Fibroblast of lung (primary cell): ENCODE measurements at regions not wholly inside any gene's neighbourhood (a gene's known extent, or its start where the extent isn't known, plus 50 kb on each side); places are given as distances from the start of the nearest gene placed in this dataset.

Experiments
- DNase-seq, 2 donors: peaks; one replicate each; pipeline versions ENCODE4 v3.0.0 to v3.0.0-alpha.2; 2010; ENCODE audit warnings: low read depth in 2 of 2
- H2AFZ ChIP-seq: 2 replicates; pipeline ENCODE4 v1.5.1; 2012; ENCODE audit warnings: low read length, control low read depth, inconsistent platforms
- H3K27ac ChIP-seq: 2 replicates; pipeline ENCODE4 v1.5.1; 2011; ENCODE audit warnings: low read length, control low read depth; ENCODE audit not compliant: insufficient read depth
- H3K27me3 ChIP-seq: 2 replicates; pipeline ENCODE4 v1.5.1; 2011; ENCODE audit warnings: mild to moderate bottlenecking, low read length; ENCODE audit not compliant: control insufficient read depth, insufficient read depth
- H3K36me3 ChIP-seq: 2 replicates; pipeline ENCODE4 v1.5.1; 2011; ENCODE audit warnings: low read length; ENCODE audit not compliant: control insufficient read depth, insufficient read depth
- H3K4me1 ChIP-seq: 2 replicates; pipeline ENCODE4 v1.5.1; 2011; ENCODE audit warnings: low read length; ENCODE audit not compliant: control insufficient read depth, insufficient read depth; ENCODE audit errors: extremely low read depth
- H3K4me2 ChIP-seq: 2 replicates; pipeline ENCODE4 v1.5.1; 2011; ENCODE audit warnings: low read length, control low read depth; ENCODE audit not compliant: insufficient read depth; ENCODE audit errors: extremely low read depth
- H3K4me3 ChIP-seq, 4 experiments: fragments of 200-600 bp in 1 of 4; sonication (generic) in 1 of 4; replicated peaks in 1 of 4; 2 replicates each; pipeline ENCODE4 v1.5.1; 2011 to 2016; ENCODE audit warnings: low read length in 4 of 4, low read depth in 3 of 4, mild to moderate bottlenecking in 3 of 4, control low read depth in 2 of 4, inconsistent platforms in 1 of 4, mixed read lengths in 1 of 4; ENCODE audit not compliant: insufficient read depth in 1 of 4; ENCODE audit errors: control extremely low read depth in 1 of 4
- H3K79me2 ChIP-seq: 2 replicates; pipeline ENCODE4 v1.5.1; 2012; ENCODE audit warnings: mild to moderate bottlenecking, low read length, inconsistent platforms; ENCODE audit not compliant: control insufficient read depth, insufficient read depth
- H3K9ac ChIP-seq: 2 replicates; pipeline ENCODE4 v1.5.1; 2011; ENCODE audit warnings: mild to moderate bottlenecking, low read length, control low read depth; ENCODE audit not compliant: insufficient read depth
- H3K9me3 ChIP-seq: 2 replicates; pipeline ENCODE4 v1.5.1; 2012; ENCODE audit warnings: low read depth, low read length; ENCODE audit not compliant: control insufficient read depth, insufficient read depth
- H4K20me1 ChIP-seq: 2 replicates; pipeline ENCODE4 v1.5.1; 2011; ENCODE audit warnings: low read length; ENCODE audit not compliant: control insufficient read depth, insufficient read depth; ENCODE audit errors: extremely low read depth
- EZH2 ChIP-seq: IDR thresholded peaks from 2 replicates; pipeline ENCODE4 v1.5.1; 2012; ENCODE audit warnings: low read length, control low read depth, mild to moderate bottlenecking; ENCODE audit errors: missing control alignments
- TF ChIP-seq, protein P1 (sequence below), 2 donors: IDR thresholded peaks in 1 of 2; conservative IDR thresholded peaks in 1 of 2; 1 replicate in 1 of 2; 2 replicates in 1 of 2; pipeline ENCODE4 v1.5.1; 2011 to 2012; ENCODE audit warnings: low read length in 2 of 2, control low read depth in 1 of 2, inconsistent platforms in 1 of 2, low read depth in 1 of 2, mild to moderate bottlenecking in 1 of 2

DNA sequence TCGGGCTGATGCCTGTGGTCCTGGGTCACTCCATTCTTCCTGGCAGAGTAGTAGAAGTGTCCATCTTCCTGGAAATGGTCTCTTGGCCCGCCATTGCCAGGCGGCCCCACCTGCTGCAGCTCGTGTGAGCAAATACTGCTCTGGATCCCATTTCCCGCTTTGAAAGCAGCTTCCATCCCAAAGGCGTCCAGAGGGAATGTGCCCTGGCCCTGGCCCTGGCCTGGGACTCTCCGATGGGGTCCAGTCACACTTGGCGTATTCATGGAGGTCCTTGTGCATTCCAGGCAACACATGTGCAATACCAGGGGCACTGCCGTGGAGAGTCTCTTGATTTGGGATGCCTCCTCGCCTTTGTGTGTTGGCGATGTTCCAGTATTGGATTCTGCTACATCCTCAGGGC is 111.1 kb downstream of the SNRPN start:
- Histone ChIP-seq H3K27me3 (no peaks in the 10 kb centered on the region), H3K9ac (no peak overlapping the region), H3K79me2 (no peaks in the 10 kb centered on the region), H2AFZ (no peak overlapping the region), H3K9me3 (peaks cover 56% of the 10 kb centered on the region), H3K27ac (no peak overlapping the region), H3K4me1 (no peaks in the 10 kb centered on the region), H3K4me3 (no peak overlapping the region), H4K20me1 (no peaks in the 10 kb centered on the region), H3K4me2 (no peak overlapping the region), H3K36me3 (peaks cover 6% of the 10 kb centered on the region)
- DNase-seq, result no peak
- no peak for TF ChIP-seq EZH2
- TF ChIP-seq, protein P1, sequence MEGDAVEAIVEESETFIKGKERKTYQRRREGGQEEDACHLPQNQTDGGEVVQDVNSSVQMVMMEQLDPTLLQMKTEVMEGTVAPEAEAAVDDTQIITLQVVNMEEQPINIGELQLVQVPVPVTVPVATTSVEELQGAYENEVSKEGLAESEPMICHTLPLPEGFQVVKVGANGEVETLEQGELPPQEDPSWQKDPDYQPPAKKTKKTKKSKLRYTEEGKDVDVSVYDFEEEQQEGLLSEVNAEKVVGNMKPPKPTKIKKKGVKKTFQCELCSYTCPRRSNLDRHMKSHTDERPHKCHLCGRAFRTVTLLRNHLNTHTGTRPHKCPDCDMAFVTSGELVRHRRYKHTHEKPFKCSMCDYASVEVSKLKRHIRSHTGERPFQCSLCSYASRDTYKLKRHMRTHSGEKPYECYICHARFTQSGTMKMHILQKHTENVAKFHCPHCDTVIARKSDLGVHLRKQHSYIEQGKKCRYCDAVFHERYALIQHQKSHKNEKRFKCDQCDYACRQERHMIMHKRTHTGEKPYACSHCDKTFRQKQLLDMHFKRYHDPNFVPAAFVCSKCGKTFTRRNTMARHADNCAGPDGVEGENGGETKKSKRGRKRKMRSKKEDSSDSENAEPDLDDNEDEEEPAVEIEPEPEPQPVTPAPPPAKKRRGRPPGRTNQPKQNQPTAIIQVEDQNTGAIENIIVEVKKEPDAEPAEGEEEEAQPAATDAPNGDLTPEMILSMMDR (conservative IDR thresholded peaks at IDR 0.05 in 1 of 2, IDR thresholded peaks at IDR 0.05 in 1 of 2; ENCODE audit: low read depth in 1 of 2, low read length in 2 of 2), result no peak

- Histone ChIP-seq H3K36me3 (peaks cover 7% of the 10 kb centered on the region), H3K9me3 (peaks cover 54% of the 10 kb centered on the region), H3K27ac (no peak overlapping the region), H3K4me1 (no peaks in the 10 kb centered on the region), H3K4me2 (no peak overlapping the region), H3K79me2 (no peaks in the 10 kb centered on the region), H3K27me3 (no peaks in the 10 kb centered on the region), H4K20me1 (no peaks in the 10 kb centered on the region), H2AFZ (no peak overlapping the region), H3K4me3 (no peak overlapping the region), H3K9ac (no peak overlapping the region)
- TF ChIP-seq EZH2, result no peak
- TF ChIP-seq, protein P1 (conservative IDR thresholded peaks at IDR 0.05 in 1 of 2, IDR thresholded peaks at IDR 0.05 in 1 of 2; ENCODE audit: low read depth in 1 of 2, low read length in 2 of 2), result no peak
- no peak for DNase-seq
Observed at GRCh38 chr15:25066708-25067107, 111.9 kb downstream of the SNRPN start.

GRCh38 chr15:25067725-25068309 is 113.0 kb downstream of the SNRPN start:
- no peak for DNase-seq
- Histone ChIP-seq H2AFZ (no peak overlapping the region), H3K27me3 (no peaks in the 10 kb centered on the region), H3K4me1 (no peaks in the 10 kb centered on the region), H3K9me3 (peaks cover 60% of the 10 kb centered on the region), H3K27ac (no peak overlapping the region), H3K79me2 (no peaks in the 10 kb centered on the region), H4K20me1 (no peaks in the 10 kb centered on the region), H3K36me3 (peaks cover 12% of the 10 kb centered on the region), H3K9ac (no peak overlapping the region), H3K4me3 (no peak overlapping the region), H3K4me2 (no peak overlapping the region)
- no peak for TF ChIP-seq EZH2
- TF ChIP-seq, protein P1 (conservative IDR thresholded peaks at IDR 0.05 in 1 of 2, IDR thresholded peaks at IDR 0.05 in 1 of 2; ENCODE audit: low read depth in 1 of 2, low read length in 2 of 2), result no peak
